Transverse colon (tissue), 4 donors: ENCODE measurements at regions not wholly inside any gene's neighbourhood (a gene's known extent, or its start where the extent isn't known, plus 50 kb on each side); places are given as distances from the start of the nearest gene placed in this dataset.

Experiments
- DNase-seq: peaks from one replicate; pipeline ENCODE4 v3.0.0-alpha.2; 2019
- H3K27ac ChIP-seq, 4 donors: fragments of 200-600 bp; sonication (generic); 2 replicates each; pipeline ENCODE4 v1.5.1; 2016 to 2018; ENCODE audit warnings: inconsistent platforms in 4 of 4
- H3K27me3 ChIP-seq: fragments of 200-600 bp; sonication (generic); 2 replicates; pipeline ENCODE4 v1.5.1; 2017; ENCODE audit warnings: inconsistent platforms
- H3K36me3 ChIP-seq, 4 donors: fragments of 200-600 bp; sonication (generic); 2 replicates each; pipeline ENCODE4 v1.5.1; 2017 to 2019; ENCODE audit warnings: inconsistent platforms in 4 of 4
- H3K4me1 ChIP-seq, 4 donors: fragments of 200-600 bp; sonication (generic); 2 replicates each; pipeline ENCODE4 v1.5.1; 2017 to 2020; ENCODE audit warnings: inconsistent platforms in 4 of 4
- H3K4me3 ChIP-seq, 4 donors: fragments of 200-600 bp; sonication (generic); 1 replicate in 1 of 4; 2 replicates in 3 of 4; pipeline versions ENCODE4 v1.5.1 to v1.6.1; 2017 to 2019; ENCODE audit warnings: inconsistent platforms in 4 of 4
- H3K9me3 ChIP-seq, 2 donors: fragments of 200-600 bp; sonication (generic); 2 replicates each; pipeline ENCODE4 v1.5.1; 2017 to 2019; ENCODE audit warnings: inconsistent platforms in 2 of 2
- EP300 ChIP-seq: sonication (generic); formaldehyde crosslinking; IDR thresholded peaks from one replicate; pipeline ENCODE4 v1.6.1; 2017; ENCODE audit warnings: antibody characterized with exemption, low read depth
- POLR2A ChIP-seq: fragments of 450-650 bp; IDR thresholded peaks from one replicate; pipeline ENCODE4 v1.6.1; 2016; ENCODE audit warnings: antibody characterized with exemption, mild to moderate bottlenecking, moderate library complexity
- POLR2AphosphoS5 ChIP-seq, 3 donors: sonication (generic); formaldehyde crosslinking; IDR thresholded peaks; one replicate each; pipeline ENCODE4 v1.6.1; 2016; ENCODE audit warnings: antibody characterized with exemption in 3 of 3
- WGBS, 2 donors: methylation state at CpG; one replicate each; pipeline ENCODE4 v1.1.5; 2018; ENCODE audit warnings: low coverage in 1 of 2; 5-methylcytosine and 5-hydroxymethylcytosine counted together
- in situ Hi-C, 4 donors: fragments of 200-750 bp; cut with MboI; loops; one replicate each; pipeline versions ENCODE4 v1.15.0 to v1.15.1; 2017; ENCODE audit warnings: low sequenced_read_pairs in 3 of 4, low pct_ligation_motif_present in 1 of 4, low pct_unique_long_range_greater_than_20kb in 1 of 4
- intact Hi-C: fragments of 100-400 bp; cut with DNase I; formaldehyde crosslinking; loops from one replicate; pipeline ENCODE4 v1.15.1; 2023; ENCODE audit warnings: low total_unique reads
- TF ChIP-seq, protein P1 (sequence below), 5 experiments: fragments of 200-600 bp in 3 of 5; fragments of 450-650 bp in 2 of 5; sonication (generic) in 3 of 5; IDR thresholded peaks; 1 replicate in 2 of 5; 2 replicates in 3 of 5; pipeline ENCODE4 v1.5.1; 2016 to 2017; ENCODE audit warnings: antibody characterized with exemption in 5 of 5, inconsistent platforms in 3 of 5, mild to moderate bottlenecking in 2 of 5, moderate library complexity in 1 of 5

DNA sequence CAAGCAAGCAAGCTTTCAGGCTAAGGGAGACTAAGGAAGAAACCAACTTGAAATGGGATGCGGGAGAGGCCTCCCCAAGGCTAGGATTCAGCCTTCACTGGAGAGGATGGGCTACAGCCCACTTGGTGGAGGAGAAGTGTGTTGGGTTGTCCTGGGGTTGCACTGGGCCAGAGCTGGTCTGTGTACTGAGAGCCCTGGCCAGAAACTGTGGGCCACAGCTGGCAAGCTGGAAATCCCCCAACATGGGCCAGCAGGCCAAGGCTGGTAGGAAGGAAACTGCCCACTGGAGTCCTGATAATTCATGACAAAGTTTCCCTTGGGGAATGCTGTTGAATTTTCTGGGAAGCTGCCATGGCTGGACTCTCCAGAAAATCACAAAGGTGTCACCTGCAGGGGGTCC is 188.0 kb upstream of the S100G start:
- H3K27ac ChIP-seq, result no peak overlapping the region
- 76% methylated on average over 1 of the region's 1 CpG; no CpG with 5 or more reads in 1 of the 2 donors for WGBS, 2 donors

DNA sequence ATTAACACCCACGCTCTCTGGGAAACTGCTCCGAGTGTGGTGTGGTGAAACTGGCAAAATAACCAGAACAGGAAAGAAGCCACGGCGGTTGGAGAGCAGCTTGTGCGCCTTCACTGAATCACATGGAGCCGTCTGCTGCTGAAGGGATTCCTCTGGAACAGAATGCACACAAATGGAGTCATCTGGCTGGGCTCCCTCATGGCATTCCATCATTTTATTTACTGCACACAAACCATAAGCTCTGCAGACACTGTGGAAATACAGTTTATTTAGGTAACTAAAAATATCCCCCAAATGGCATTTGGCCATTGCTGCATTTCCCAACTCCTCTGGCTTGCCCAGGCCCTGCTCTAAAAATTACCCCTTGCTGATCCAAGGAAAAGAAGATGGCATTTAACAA is 187.0 kb upstream of the S100G start:
- 88% methylated on average over 6 of the region's 6 CpGs; no CpG with 5 or more reads in 1 of the 2 donors for WGBS, 2 donors
- intact Hi-C loops, result no loop called here
- no peaks in the 10 kb centered on the region for H3K27me3 ChIP-seq
- no peak for DNase-seq
- TF ChIP-seq POLR2A, result no peak
- TF ChIP-seq POLR2AphosphoS5 (IDR thresholded peaks at IDR 0.05), result no peak
- no peak for TF ChIP-seq EP300
- TF ChIP-seq, protein P1, sequence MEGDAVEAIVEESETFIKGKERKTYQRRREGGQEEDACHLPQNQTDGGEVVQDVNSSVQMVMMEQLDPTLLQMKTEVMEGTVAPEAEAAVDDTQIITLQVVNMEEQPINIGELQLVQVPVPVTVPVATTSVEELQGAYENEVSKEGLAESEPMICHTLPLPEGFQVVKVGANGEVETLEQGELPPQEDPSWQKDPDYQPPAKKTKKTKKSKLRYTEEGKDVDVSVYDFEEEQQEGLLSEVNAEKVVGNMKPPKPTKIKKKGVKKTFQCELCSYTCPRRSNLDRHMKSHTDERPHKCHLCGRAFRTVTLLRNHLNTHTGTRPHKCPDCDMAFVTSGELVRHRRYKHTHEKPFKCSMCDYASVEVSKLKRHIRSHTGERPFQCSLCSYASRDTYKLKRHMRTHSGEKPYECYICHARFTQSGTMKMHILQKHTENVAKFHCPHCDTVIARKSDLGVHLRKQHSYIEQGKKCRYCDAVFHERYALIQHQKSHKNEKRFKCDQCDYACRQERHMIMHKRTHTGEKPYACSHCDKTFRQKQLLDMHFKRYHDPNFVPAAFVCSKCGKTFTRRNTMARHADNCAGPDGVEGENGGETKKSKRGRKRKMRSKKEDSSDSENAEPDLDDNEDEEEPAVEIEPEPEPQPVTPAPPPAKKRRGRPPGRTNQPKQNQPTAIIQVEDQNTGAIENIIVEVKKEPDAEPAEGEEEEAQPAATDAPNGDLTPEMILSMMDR (IDR thresholded peaks at IDR 0.05), result no peak
- in situ Hi-C loops, result no loop called here
- no peaks in the 10 kb centered on the region for H3K36me3 ChIP-seq
- no peak overlapping the region for H3K27ac ChIP-seq
- H3K4me3 ChIP-seq, result no peak overlapping the region
- no peaks in the 10 kb centered on the region for H3K9me3 ChIP-seq
- H3K4me1 ChIP-seq, result no peaks in the 10 kb centered on the region

More for the DNA sequence above, 188.0 kb upstream of the S100G start:
- intact Hi-C loops, result no loop called here
- Histone ChIP-seq H3K36me3 (no peaks in the 10 kb centered on the region), H3K27me3 (no peaks in the 10 kb centered on the region), H3K9me3 (no peaks in the 10 kb centered on the region), H3K4me1 (no peaks in the 10 kb centered on the region), H3K4me3 (no peak overlapping the region)
- TF ChIP-seq, protein P1 (IDR thresholded peaks at IDR 0.05), result no peak
- TF ChIP-seq POLR2A, result no peak
- no peak for TF ChIP-seq POLR2AphosphoS5 (IDR thresholded peaks at IDR 0.05)
- no peak for TF ChIP-seq EP300
- in situ Hi-C loops, result no loop called here
- no peak for DNase-seq

DNA sequence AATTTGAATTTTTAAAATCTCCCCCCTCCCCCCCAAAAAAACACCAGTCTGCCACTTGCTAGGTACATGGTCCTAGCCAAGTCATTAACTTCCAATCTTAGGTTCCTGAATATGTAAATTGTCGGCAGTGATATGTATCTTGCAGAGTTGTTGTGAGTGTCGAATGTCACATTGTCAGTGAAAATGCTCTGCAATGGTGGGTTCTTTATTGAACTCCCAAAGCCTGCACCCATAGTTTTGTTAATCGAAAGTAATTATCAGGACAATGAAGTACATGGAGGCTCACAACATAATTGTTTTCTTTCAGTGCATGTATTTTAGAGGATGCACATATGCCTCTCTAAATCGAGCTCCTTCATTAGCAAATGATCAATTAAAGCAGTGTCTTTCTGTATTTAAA is 185.6 kb upstream of the S100G start:
- in situ Hi-C loops (no loop called here), intact Hi-C loops (no loop called here)
- H3K9me3 ChIP-seq, result no peaks in the 10 kb centered on the region
- no peaks in the 10 kb centered on the region for H3K36me3 ChIP-seq
- H3K4me3 ChIP-seq, result no peak overlapping the region
- H3K27me3 ChIP-seq, result no peaks in the 10 kb centered on the region
- TF ChIP-seq EP300 (no peak), POLR2AphosphoS5 (IDR thresholded peaks at IDR 0.05) (no peak), POLR2A (no peak)
- TF ChIP-seq, protein P1 (IDR thresholded peaks at IDR 0.05), result no peak
- no peak for DNase-seq
- no peaks in the 10 kb centered on the region for H3K4me1 ChIP-seq
- WGBS, 2 donors, result 43 to 55% methylated on average over 1 to 4 of the region's 4 CpGs
- no peak overlapping the region for H3K27ac ChIP-seq

DNA sequence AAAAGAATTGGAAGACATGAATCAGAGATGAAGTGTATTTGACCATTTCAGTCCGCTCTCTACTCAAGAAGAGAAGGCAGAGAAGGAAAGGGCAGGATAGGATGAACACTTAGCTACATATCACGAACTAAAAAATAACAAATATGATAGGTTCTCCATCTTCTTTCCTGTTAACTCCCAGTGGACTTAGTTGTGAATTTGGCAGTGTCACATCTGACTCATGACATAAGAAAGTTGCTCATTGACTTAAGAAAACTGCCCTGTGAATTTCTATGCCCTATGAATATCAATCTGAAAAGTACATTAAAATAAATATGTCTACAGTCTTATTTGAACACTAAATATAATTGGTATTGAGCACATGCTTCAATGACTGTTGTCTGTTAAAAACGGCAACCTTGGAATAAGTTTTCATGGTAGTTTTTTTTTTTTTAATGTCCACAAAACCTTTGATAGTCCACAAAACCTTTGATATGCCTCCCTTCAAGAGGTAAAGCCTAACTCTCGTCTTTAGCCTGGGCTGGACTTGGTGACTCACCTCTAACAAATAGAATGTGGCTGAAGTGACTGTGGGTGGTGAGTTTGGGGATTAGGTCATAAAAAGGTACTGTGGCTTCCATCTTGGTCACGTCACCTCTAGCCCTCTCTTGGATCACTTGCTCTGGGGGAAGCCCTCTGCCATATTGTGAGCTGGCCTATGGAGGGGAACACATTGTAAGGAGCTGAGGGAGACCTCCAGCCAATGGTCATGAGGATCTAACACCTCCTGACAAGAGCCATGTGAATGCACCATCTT is 184.7 kb upstream of the S100G start:
- Histone ChIP-seq H3K4me3 (no peak overlapping the region), H3K36me3 (no peaks in the 10 kb centered on the region), H3K9me3 (no peaks in the 10 kb centered on the region), H3K27ac (no peak overlapping the region), H3K27me3 (no peaks in the 10 kb centered on the region), H3K4me1 (no peaks in the 10 kb centered on the region)
- intact Hi-C loops, result no loop called here
- DNase-seq, result no peak
- in situ Hi-C loops, result no loop called here
- 76 to 90% methylated on average over 2 to 5 of the region's 5 CpGs for WGBS, 2 donors
- TF ChIP-seq POLR2A (no peak), EP300 (no peak), POLR2AphosphoS5 (IDR thresholded peaks at IDR 0.05) (no peak)
- TF ChIP-seq, protein P1 (IDR thresholded peaks at IDR 0.05), result no peak
